GM18858 (cell line): ENCODE measurements at regions not wholly inside any gene's neighbourhood (a gene's known extent, or its start where the extent isn't known, plus 50 kb on each side); places are given as distances from the start of the nearest gene placed in this dataset.
"Not testable (repeated sequence)": the region's sequence is repeated elsewhere in the genome, so short reads cannot be mapped to it uniquely, and the experiment has no call there.

Experiments used
- ATAC-seq: cut with Tn5 transposase; IDR thresholded peaks from one replicate; pipeline ENCODE4 v1.9.1; 2021; ENCODE audit not compliant: unreplicated experiment

GRCh38 chr11:87574193-87574592 lies 536.5 kb downstream of the TMEM135 start:
- no peak for ATAC-seq

DNA sequence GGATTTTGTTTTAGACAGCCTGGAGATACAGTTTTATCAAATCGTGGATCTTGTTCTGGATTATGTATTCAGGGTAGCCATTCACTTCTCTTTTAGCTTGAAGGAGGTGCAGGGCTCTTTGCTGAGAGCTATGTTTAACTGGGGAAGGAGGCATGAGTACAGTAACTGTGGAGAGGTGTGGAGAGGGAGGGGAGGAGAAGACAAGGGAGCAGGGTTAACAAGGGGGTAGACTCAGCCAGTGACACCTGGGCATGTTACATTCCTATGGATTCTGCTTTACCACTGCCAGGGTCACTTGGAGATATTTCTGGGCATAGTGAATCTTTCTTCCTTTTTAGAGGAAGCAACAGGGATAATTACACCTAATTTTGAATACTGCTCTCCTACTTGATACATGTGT lies 536.0 kb downstream of the TMEM135 start:
- no peak for ATAC-seq

DNA sequence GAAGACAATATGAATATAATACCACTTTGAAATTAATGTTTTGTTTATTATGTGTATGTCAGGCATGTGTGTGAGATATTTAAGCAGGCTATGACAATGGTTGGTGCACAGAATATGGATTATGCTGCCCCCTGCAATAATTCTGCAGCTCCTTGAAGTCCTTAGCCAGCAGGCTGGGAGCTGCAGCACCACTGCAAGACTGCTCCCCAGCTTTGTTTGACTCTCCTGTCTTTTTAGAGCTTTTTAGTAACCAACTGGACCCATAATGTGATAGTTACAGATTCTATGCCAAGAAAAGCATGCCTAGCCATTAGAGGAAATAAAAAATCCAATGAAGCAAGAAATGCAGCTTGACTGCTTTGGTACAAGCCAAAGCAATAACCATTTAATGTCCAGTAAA lies 535.1 kb downstream of the TMEM135 start:
- no peak for ATAC-seq

- no peak for ATAC-seq
These were observed 522.6 kb downstream of the TMEM135 start for GRCh38 chr11:87560352-87560751.

GRCh38 chr11:87559852-87560251 lies 522.1 kb downstream of the TMEM135 start:
- not testable (repeated sequence) for ATAC-seq

DNA sequence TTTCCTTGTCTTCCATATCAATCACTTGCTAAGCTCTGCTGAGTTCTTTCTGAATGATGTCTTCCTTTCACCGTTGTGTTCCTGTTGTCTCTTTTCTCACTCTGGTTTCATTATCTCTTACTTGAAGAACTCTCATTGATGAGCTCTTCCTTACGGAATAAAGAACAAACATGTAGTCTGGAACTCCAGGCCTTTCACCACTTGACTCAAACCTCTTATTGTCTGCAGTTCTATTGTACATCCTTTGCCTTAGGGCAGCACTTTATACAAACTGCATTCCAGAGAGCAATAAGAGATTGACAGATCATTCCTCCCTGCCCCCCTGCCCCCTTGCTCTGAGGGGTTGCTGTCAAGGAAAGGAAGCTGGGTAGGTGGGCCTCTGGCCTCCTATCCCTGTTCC lies 517.4 kb downstream of the TMEM135 start:
- no peak for ATAC-seq

DNA sequence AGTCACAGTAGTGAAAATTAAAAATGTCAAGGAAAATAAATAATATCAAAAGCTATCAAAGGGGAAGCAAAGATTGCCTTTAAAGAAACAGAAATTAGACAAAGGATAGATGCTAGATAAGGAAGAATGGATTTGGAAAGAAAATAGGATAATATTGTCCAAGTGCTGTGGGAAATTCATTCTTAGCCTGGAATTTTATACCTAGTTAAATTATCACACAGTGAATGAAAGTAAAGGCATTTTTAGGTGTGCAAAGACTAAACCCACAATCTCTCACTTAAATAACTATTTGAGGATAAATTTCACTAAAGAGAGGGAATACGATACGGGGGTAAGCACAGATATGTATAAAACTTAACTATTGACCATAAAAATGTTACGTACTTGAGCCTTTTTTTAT lies 511.1 kb downstream of the TMEM135 start:
- ATAC-seq, result no peak

- no peak for ATAC-seq
These were observed 508.1 kb downstream of the TMEM135 start for GRCh38 chr11:87545858-87546257.

GRCh38 chr11:87539596-87539995 lies 501.9 kb downstream of the TMEM135 start:
- no peak for ATAC-seq

DNA sequence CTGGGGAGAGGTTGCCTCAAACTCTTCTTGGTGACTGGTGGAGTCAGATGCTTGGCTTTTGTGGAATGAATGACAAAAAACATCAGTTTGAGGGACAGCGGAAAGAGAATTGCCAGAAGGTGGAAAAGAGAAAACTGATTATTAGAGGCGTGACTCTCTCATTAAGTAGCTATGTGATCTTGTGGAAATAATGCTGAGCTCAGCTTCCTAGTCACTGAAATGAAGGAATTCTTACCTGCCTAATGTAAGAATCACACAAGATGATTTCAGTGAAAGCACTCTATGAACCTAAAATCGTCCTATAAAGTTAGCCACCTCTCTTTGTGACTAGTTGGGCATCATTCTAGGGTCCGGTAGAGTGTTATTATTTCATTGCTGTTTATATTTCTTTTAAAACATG lies 498.8 kb downstream of the TMEM135 start:
- no peak for ATAC-seq

GRCh38 chr11:87536016-87536415 lies 498.3 kb downstream of the TMEM135 start:
- no peak for ATAC-seq

- ATAC-seq, result no peak
These were observed 497.8 kb downstream of the TMEM135 start for GRCh38 chr11:87535513-87535912.

DNA sequence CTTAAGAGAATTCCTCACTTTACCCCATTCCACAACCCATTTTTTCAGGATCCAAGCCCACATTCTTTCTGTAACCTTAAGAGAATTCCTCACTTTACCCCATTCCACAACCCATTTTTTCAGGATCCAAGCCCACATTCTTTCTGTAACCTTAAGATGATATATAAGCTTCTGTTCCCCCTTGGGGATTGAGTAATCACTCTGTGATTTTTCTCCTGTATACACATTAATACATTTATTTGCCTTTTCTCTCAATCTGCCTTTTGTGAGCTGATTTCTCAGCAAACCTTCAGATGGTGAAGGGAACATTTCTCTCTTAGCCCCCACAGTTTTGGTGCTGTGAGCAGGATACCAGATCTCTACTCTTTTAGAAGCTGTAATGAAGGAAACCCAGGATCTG lies 494.1 kb downstream of the TMEM135 start:
- ATAC-seq, result not testable (repeated sequence)

DNA sequence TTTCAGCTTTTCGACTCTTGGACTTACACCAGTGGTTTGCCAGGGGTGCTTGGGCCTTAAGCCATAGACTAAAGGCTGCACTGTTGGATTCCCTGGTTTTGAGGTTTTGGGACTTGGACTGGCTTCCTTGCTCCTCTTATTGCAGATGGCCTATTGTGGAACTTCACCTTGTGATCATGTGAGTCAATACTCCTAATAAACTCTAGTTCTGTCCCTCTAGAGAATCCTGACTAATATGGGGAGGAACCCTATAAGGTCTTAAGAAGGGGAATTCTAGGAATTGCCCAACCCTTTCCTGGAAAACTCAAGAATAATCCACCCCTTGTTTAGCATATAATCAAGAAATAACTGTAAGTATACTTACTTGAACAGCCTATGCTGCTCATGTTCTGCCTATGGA lies 491.8 kb downstream of the TMEM135 start:
- ATAC-seq, result no peak

DNA sequence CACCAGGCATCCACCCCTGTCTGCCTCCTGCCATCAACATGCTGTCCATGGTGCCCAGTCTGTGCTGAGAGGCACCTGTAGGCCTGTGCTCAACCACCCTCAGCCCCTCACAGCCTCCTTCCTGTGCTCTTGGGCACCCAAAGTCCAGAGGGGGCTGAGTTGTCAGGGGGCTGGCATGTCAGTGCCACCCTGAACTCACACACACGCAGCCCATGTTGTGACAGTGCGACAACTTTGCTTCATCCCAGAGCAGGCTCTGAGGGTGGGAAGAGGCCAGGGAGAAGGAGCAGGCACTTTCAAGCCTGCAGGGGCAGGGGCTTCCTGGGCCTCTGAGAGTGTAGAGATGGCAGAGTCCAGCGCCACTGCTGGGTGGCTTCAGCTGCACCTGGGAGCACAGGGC lies 491.0 kb downstream of the TMEM135 start:
- no peak for ATAC-seq

DNA sequence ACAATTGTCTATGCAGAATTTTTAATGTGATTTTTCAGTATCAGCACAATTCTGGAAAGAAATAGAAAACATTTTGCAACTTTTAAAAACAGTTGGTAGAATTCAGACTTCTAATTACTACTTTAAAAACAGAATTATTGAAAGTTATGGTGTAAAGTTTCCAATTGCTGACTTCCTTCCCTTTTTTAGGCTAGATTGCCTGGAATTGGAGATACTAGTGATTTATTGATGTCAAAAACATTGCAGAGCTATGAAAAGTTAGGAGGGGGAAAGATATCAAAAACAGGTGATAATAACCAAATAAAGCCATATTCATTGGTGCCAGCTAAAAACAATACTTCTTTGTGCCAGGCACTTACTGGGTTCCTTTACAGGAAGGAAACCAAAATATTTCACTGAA lies 485.5 kb downstream of the TMEM135 start:
- ATAC-seq, result no peak

- ATAC-seq, result no peak
These were observed 480.5 kb downstream of the TMEM135 start for GRCh38 chr11:87518266-87518665.

DNA sequence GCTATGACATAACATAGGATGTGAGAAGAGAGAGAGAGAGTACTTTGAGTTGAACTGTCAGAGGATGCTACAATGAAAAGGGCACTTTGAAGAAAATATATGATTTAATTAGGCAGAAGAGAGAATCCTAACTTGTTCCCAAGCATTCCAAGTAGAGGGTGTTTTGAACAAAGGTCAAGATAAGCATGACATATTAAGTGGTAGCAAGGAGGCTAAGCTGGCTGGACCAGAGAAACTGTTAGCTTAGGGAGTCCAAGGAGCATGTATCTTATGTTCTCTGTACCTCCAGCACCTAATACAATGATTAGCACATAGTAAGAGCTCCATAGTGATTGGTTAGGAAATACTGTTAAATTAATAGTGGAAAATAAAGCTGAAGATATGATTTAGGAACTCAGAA lies 479.6 kb downstream of the TMEM135 start:
- no peak for ATAC-seq

DNA sequence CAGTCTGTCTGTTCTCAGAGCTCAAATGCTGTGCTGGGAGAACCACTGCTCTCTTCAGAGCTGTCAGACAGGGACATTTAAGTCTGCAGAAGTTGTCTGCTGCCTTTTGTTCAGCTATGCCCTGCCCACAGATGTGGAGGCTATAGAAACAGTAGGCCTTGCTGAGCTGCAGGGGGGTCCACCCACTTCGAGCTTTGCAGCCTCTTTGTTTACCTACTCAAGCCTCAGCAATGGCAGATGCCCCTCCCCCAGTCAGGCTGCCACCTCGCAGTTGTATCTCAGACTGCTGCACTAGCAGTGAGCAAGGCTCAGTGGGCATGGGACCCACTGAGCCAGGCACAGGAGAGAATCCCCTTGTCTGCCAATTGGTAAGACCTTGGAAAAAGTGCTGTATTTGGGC lies 470.0 kb downstream of the TMEM135 start:
- not testable (repeated sequence) for ATAC-seq

DNA sequence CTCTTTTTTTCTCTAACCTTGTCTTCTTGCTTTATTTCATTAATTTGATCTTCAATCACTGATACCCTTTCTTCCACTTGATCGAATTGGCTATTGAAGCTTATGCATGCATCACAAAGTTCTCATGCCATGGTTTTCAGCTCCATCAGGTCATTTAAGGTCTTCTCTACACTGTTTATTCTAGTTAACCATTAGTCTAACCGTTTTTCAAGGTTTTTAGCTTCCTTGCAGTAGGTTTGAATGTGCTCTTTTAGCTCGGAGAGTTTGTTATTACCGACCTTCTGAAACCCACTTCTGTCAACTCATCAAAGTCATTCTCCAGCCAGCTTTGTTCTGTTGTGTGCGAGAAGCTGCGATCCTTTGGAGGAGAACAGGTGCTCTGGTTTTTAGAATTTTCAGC lies 469.2 kb downstream of the TMEM135 start:
- ATAC-seq, result not testable (repeated sequence)

DNA sequence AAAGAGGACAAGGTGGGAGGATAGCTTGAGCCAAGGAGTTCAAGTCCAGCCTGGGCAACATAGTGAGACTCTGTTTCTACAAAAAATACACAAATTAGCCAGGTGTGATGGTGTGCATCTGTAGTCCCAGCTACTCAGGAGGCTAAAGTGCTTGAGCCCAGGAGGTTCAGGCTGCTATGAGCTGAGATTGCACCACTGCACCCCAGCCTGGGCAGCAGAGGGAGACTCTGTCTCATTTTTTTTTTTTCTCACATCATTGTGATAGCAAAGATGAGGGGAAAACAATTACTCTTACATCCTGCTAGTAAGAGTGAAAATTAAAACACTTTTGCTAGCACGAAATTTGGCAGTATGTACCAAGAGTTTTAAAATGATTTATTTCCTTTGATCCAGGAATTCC lies 463.7 kb downstream of the TMEM135 start:
- ATAC-seq, result no peak

- ATAC-seq, result not testable (repeated sequence)
These were observed 457.2 kb downstream of the TMEM135 start for GRCh38 chr11:87494936-87495335.

- not testable (repeated sequence) for ATAC-seq
These were observed 456.3 kb downstream of the TMEM135 start for GRCh38 chr11:87494026-87494425.

GRCh38 chr11:87493516-87493915 lies 455.8 kb downstream of the TMEM135 start:
- ATAC-seq, result no peak
